NCI-H1048 (cell line): ENCODE measurements at regions not wholly inside any gene's neighbourhood (a gene's known extent, or its start where the extent isn't known, plus 50 kb on each side); places are given as distances from the start of the nearest gene placed in this dataset.
"Not testable (repeated sequence)": the region's sequence is repeated elsewhere in the genome, so short reads cannot be mapped to it uniquely, and the experiment has no call there.

Experiments
- DNase-seq: peaks from one replicate; lab custom pipeline; 2025; lab: John Stamatoyannopoulos, UW

- DNase-seq = no peak
Observed at GRCh38 chr13:64540976-64541375, 2689.2 kb downstream of the PCDH9 start.

- DNase-seq = no peak
Observed at GRCh38 chr13:64540468-64540867, 2689.7 kb downstream of the PCDH9 start.

GRCh38 chr13:64538711-64539110 is 2691.4 kb downstream of the PCDH9 start:
- DNase-seq = no peak

- DNase-seq = no peak
Observed at GRCh38 chr13:64534302-64534701, 2695.8 kb downstream of the PCDH9 start.

- no peak for DNase-seq
Observed at GRCh38 chr13:64531400-64531799, 2698.7 kb downstream of the PCDH9 start.

- no peak for DNase-seq
Observed at GRCh38 chr13:64529874-64530485, 2700.2 kb downstream of the PCDH9 start.

- no peak for DNase-seq
Observed at GRCh38 chr13:64528838-64529237, 2701.3 kb downstream of the PCDH9 start.

- DNase-seq = no peak
Observed at GRCh38 chr13:64527561-64527960, 2702.6 kb downstream of the PCDH9 start.

- DNase-seq = no peak
Observed at GRCh38 chr13:64525687-64526086, 2704.4 kb downstream of the PCDH9 start.

GRCh38 chr13:64510747-64511146 is 2719.4 kb downstream of the PCDH9 start:
- no peak for DNase-seq

GRCh38 chr13:64506246-64506645 is 2723.9 kb downstream of the PCDH9 start:
- DNase-seq = no peak

GRCh38 chr13:64505336-64505910 is 2724.7 kb downstream of the PCDH9 start:
- no peak for DNase-seq

- no peak for DNase-seq
Observed at GRCh38 chr13:64488731-64489130, 2741.4 kb downstream of the PCDH9 start.

GRCh38 chr13:64482373-64482772 is 2747.8 kb downstream of the PCDH9 start:
- no peak for DNase-seq

GRCh38 chr13:64480672-64481071 is 2749.5 kb downstream of the PCDH9 start:
- no peak for DNase-seq

- no peak for DNase-seq
Observed at GRCh38 chr13:64480211-64480610, 2749.9 kb downstream of the PCDH9 start.

- DNase-seq = no peak
Observed at GRCh38 chr13:64477146-64477545, 2753.0 kb downstream of the PCDH9 start.

GRCh38 chr13:64476041-64476568 is 2754.0 kb downstream of the PCDH9 start:
- DNase-seq = not testable (repeated sequence)

GRCh38 chr13:64471916-64472315 is 2758.2 kb downstream of the PCDH9 start:
- no peak for DNase-seq

GRCh38 chr13:64470751-64471150 is 2759.4 kb downstream of the PCDH9 start:
- DNase-seq = no peak

GRCh38 chr13:64459778-64460177 is 2770.4 kb downstream of the PCDH9 start:
- DNase-seq = no peak

- DNase-seq = no peak
Observed at GRCh38 chr13:64457976-64458375, 2772.2 kb downstream of the PCDH9 start.

GRCh38 chr13:64455124-64455523 is 2775.0 kb downstream of the PCDH9 start:
- no peak for DNase-seq

GRCh38 chr13:64453831-64454230 is 2776.3 kb downstream of the PCDH9 start:
- no peak for DNase-seq
